ENCODE measurements at regions not wholly inside any gene's neighbourhood (a gene's known extent, or its start where the extent isn't known, plus 50 kb on each side); places are given as distances from the start of the nearest gene placed in this dataset.

DNA sequence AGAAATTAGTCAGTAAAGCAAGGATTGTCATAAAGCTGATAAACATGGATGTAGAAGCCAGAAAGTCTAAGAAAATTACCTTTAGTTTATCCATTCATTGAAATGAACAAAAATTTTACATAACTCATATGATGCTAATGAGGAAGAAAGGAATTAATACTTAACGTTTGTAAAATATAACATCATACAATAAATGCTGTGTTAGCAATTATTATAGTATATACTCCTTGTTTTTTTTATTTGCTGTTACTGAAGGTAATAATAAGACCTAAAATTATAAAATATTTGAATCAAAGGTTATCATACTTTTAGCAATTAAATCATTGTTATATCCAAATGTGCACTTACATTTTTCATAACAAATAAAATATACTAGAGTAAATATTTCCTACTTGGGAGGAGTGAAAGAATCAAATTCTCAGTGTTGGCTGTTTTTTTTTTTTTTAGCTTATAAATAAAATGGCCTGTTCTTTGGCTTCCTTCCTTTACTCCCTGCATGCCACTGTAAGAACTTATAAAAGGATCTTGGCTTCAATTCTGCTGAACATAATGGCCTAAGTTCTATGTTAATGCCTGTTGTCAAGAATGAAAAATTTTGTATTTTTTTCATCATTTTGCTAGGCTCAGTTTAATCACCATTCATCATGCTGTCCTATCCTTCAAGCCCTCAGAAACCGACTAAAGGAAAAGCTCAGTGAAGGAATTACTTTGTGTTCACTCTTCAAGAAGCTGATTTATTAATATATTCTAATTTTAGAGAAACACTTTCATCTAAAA, 167.4 kb upstream of the SLITRK1 start:
- in situ Hi-C loops (cut with MboI; ENCODE audit: low sequenced_read_pairs), result no loop called here

DNA sequence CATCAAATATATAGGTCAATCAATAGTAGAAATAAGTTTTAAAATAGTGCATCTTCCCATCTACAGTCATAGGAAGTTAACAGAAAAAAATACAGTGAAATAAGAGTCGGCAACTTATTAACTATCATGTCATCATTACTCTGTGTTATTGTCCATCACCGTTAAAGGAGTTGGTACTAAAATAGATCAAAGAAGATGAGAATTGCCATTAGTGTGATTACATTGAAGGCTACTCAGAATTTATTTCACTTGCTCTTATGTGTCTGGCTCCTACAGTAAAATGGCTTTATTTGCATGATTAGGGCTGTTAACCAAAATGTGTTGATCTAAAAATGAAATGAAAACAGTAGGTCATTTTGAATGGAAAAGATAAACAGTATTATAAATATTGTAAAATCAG, 162.5 kb upstream of the SLITRK1 start:
- in situ Hi-C loops (cut with MboI; ENCODE audit: low sequenced_read_pairs), result no loop called here

DNA sequence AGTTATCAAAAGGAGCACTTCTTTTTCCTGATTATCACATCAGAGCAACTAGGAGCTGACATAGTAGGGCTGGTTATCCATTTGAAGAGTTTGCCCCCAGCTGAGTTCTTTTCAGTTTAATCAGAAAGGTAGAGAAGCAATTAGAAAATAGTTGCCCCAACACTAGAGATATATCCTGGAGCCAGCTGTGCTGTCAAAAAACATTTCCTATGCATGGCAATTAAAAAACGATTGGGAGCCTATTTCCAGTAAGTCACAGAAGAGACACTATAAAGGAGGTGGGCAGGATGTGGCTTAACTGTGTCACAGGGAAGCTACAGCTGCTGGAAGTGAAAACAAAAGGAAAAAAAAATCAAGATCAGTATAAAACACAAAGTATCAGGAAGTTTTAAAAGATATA, 155.7 kb upstream of the SLITRK1 start:
- in situ Hi-C loops (cut with MboI; ENCODE audit: low sequenced_read_pairs), result no loop called here

DNA sequence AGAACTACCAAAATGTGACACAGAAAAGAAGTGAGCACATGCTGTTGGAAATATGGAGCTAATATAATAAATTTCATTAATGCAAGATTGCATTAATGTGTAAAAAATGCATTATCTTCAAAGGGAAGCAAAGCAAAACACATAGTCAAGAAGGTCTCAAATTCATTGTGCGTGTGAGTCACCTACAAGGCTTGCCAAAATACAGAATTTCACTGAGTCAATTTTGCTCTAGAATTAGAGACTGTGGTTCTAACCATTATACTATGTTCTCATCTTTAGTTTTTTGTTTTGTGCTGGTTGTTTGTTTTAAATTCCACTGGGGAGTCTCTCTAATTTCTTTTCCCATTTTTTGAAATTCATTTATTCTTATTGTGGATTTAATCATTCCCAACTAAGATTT, 149.8 kb upstream of the SLITRK1 start:
- in situ Hi-C loops (cut with MboI; ENCODE audit: low sequenced_read_pairs), result no loop called here

DNA sequence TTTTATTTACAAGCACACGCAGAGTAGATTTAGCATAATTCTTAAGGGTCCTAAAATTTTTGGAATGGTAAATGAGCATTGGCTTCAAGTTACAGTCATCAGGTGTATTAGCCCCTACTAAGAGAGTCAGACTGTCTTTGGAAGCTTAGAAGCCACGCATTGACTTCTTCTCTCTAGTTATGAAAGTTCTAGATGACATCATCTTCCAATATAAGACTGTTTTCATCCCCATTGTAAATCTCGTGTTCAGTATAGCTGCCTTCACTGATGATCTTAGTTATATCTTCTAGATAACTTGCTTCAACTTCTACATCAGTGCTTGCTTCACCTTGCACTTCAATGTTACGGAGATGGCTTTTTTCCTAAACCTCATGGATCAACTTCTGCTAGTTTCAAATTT, 148.8 kb upstream of the SLITRK1 start:
- in situ Hi-C loops (cut with MboI; ENCODE audit: low sequenced_read_pairs), result no loop called here

DNA sequence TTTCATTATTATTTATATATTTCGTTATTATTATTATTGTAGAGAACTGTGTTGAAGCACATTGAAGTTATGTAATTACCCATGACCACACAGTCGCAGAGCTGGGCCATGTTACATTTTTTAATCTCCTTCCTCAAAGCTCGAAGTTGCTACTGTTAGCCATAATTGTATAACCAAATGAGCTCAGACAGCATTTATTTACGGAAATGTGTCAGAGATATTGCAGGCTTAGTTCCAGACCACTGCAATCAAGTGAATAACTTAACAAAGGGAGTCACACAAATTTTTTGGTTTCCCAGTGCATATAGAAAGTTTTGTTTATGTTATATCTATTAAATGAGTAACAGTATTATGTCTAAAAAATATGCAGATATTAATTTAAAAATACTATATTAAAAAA, 147.1 kb upstream of the SLITRK1 start:
- in situ Hi-C loops (cut with MboI; ENCODE audit: low sequenced_read_pairs), result no loop called here

DNA sequence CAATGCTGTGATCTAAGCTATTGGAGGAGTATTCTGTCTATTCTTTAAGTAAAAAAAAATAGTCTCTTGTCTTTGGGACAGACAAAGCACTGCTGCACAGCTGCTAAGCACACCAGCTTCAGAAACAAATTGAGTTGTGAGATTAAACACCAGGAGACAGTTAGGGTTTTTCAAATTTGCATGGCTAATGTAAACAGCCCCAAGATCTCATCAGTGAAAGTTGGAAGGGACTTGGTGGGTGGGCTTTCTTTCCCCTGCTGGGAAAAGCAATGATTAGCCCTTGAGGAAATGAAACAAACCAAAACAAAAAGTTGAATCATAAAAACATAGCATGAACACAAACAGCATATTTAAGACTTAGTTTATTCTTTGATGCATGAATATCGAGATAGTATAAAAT, 143.6 kb upstream of the SLITRK1 start:
- in situ Hi-C loops (cut with MboI; ENCODE audit: low sequenced_read_pairs), result no loop called here

DNA sequence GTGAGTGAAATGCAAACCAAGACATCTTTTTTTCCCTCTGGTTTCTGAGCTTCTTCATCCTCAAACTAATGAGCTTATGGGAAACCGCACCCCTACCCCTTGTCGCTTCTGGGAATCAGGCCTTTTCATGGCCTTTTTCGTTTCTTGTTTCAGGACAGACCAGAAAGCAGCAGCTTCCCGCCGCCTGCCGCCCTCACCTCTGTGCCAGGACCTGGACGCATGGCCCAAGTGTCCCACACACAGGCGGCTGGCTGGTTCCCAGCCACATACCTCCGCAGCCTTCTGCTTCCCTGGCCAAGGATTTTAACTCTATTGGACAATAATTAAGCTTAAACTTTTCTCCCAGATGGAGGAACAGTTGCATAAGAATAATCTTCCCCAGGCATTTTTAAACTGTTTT, 114.1 kb upstream of the SLITRK1 start:
- in situ Hi-C loops (cut with MboI; ENCODE audit: low sequenced_read_pairs), result no loop called here

DNA sequence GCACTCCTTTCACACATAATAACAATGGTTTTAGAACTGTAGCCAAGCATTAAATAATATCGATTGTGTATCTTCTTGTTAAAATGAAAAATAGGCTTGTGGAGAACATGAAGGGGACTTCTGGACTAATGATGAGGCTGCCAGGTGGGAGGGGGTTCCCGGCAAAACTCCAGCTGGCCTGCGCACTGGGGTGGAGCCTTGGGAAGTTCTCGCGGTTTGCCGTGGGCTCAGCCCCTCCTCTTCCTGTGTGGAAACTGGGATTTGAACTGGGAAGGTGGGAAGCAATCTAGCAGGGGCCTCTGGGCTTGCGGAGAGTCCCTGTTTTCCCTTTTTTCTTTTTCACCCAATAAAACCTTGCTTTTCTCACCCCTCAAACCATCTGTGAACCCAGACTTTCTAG, 113.7 kb upstream of the SLITRK1 start:
- in situ Hi-C loops (cut with MboI; ENCODE audit: low sequenced_read_pairs), result no loop called here

DNA sequence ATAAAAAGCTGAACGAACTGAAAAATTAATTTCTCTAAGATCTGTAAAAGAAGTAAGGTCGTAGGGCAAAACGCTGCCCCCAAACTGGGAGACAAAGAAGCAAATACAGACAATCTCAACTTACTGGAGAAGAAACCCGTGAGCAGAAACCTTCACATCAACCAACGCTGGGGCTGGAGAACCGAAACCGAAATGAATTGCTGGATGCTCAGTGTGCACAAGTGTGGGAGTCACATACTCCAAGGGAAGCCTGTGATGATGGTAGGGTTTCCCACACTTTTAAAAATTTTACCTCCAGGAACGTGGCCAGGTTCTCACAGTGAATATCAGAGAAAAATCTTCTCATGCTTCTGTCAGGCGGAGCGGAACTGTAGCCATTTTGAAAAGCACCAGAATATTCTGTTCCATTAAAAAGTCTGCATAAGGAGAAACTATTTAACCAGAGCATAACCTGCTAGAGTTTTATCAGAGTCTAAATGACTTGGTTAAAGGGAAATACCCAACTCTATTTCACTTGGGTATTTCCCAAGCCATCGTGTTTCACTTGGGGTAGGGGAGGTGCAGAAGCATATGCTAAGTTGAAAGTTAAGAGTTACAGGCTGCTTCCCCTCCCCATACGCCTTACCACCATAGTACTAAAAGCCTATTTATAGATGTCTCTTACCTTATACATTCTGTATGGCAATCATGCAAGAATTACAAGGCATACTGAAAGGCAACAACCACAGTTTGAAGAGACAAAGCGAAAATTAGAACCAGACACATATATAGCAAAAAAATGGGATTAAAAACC, 110.5 kb upstream of the SLITRK1 start:
- in situ Hi-C loops (cut with MboI; ENCODE audit: low sequenced_read_pairs), result no loop called here

DNA sequence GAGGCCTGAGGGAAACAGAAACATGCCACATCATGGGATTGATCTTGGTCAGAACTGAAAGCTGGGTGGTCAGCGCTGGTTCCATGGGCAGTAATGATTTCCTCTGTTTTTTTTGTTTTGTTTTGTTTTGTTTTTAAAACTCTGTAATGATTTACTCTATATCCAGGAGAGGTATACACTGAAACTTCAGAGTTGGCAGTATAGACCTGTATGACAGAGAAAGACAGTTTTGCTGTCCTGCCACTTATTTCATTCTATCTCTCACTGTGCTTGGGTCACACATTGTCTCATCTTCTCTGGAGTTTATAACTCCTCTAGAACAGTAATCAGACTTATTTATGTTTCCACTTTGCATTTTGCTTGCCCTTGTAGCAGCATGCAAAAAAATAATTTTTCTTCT, 105.1 kb upstream of the SLITRK1 start:
- in situ Hi-C loops (cut with MboI; ENCODE audit: low sequenced_read_pairs), result no loop called here

DNA sequence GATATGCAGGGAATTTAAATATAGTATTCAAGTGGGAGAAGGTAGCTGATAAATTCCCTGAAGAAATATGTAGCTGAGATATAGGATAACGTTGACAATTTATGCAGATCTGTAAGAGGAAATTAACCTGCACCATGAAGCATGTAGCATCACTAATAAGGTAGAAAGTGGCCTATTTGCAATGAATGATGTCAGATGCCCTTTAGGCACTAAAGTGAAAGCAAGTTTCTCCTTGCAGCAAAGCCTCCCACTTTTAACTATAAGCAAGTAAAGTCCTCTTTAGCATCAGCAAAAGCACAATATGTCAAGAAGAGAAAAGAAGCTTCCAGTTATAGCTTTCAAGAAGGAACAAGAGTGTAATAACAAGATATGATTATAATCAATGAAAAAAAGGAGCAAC, 102.5 kb upstream of the SLITRK1 start:
- in situ Hi-C loops (cut with MboI; ENCODE audit: low sequenced_read_pairs), result no loop called here

DNA sequence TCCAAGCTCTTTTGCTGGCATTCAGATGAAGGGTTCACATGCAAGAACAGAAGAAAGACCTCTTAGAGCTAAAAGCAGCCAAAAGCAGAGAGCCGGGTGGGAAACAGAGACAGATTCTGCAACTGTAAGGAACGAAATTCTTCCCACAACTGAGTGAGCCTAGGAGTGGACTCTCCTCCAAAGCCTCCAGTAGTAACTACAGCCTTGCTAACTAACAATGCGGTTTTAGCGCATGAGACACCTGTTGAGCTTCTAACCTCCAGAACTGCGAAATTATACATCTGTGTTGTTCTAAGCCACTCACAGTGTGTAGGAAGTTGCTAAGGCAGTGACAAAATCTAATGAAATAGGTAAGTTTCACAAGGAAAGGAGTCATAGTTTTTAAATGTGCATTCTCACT, 98.1 kb upstream of the SLITRK1 start:
- in situ Hi-C loops (cut with MboI; ENCODE audit: low sequenced_read_pairs), result no loop called here

DNA sequence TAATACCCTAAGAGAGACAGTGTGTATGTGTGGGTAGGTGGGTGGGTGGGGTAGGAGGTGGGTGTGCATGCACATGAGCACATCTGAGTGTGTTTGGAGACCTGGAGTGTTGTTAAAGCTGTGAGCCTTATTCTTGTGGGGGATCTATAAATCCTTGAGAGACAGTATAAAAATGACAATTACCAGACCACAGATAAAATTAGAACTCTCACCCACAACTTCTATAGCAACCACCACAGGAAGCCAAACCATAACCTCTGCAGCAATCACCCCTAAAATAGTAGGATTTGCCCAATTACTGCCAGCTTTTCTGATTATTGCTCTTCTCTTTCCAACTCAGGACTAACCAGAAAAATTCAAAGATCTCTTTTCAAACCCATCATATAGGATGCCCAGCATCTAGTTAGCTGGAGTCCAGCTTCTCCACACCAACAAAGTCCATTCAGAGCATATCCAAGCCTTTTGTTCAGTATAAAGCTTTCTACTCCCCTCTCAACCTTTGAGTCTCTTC, 93.4 kb upstream of the SLITRK1 start:
- in situ Hi-C loops (cut with MboI; ENCODE audit: low sequenced_read_pairs), result no loop called here

DNA sequence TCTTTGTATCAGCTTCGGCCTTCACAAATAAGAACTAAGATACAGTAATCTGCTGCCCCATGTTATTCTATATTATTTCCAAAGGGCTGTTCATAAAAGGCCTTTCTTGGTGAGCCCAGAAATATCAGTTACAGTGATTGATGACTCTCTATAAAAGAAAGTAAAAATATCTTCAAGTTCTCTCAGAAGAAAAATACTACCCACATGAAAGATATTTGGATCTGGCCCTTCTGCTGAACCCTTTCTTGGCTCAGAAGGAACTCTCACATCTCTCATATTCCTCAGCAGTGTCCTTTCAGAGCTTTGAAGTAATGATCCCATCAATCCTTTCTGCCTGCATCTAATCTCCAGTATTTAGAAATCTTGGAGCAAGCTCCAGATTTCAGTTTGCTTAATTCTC, 76.3 kb upstream of the SLITRK1 start:
- in situ Hi-C loops (cut with MboI; ENCODE audit: low sequenced_read_pairs), result no loop called here

DNA sequence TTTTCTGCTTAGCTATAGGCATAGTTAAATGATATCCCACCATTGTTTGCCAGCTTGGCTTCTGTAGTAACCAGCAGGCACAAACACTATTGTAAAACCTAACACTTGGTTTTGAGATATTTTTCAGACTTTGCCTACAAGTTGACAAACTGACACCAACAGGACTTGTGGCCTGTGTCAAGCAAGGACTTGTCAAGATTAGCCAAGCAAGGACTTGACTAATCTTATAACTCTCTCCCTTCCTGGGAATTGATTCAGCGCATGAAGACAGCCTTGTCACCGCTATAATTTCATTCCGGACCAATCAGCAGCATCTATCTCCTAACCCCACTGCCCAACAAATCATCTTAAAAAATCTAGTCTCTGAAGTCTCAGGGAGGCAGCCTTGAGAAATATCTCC, 72.7 kb upstream of the SLITRK1 start:
- in situ Hi-C loops (cut with MboI; ENCODE audit: low sequenced_read_pairs), result no loop called here

DNA sequence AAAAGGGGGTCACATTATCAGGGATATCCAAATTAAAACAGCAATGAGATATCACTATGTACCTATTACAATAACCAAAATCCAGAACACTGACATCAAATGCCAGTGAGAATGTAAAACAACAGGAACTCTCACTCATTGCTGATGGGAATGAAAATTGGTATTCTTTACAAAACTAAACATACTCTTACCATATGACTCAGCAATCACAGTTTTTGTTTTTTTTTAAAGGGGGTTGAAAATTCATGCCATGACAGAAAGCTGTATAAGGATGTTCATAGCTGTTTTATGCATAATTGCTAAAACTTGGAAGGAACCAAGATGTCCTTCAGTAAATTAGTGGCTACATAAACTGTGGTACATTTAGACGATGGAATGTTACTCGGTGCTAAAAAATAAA, 71.6 kb upstream of the SLITRK1 start:
- in situ Hi-C loops (cut with MboI; ENCODE audit: low sequenced_read_pairs), result no loop called here

DNA sequence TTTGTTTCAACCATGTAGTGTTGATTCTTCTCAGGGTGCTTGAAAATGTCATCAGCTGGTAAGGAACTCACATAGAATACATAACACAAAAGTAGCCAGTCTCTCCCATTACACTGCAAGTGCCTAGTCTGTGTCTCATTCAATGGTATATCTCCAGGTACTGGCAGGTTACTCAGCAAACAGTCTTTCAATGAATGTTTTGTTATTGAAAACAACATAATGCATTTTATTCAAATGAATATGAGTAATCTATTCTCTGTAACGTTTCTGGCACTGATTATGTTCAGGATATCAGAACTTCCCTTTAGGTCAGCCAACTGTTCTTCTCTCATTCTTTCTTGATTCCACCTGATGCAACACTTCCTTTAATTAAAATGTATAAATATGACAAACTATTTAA, 68.0 kb upstream of the SLITRK1 start:
- in situ Hi-C loops (cut with MboI; ENCODE audit: low sequenced_read_pairs), result no loop called here

DNA sequence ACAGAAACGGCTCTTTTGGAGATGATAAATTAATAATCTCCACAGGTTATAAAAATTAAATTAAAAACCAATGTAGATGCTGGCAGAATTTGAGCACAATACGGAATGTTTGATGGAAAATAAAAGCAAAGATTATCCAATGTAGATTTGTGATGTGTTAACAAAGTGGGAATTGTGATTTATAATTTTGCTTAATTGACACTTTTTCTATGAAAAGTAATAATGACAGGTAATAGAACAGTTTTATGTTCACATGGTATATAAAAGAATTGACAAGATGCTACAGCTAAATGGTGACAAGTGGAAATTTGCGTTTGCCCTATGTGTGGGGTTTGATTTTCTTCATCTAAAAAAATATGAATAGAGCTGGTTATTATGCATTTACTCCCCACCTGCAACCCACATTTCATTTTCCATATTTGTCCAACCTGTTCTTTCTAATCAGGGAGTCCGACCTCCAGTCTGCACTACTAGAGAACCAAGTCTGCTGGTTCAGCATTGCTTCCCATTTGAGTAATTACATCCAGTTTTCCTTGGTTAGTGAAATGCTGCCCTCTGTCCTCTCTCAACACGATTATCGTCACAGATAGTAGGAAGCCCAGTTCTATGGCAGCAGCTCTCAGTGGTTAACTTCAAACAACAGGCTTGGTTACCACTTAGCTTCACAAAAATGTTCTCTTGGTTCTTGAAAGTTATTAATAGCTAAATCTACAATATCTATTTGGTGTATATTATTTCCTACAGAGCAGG, 61.4 kb upstream of the SLITRK1 start:
- in situ Hi-C loops (cut with MboI; ENCODE audit: low sequenced_read_pairs), result no loop called here

DNA sequence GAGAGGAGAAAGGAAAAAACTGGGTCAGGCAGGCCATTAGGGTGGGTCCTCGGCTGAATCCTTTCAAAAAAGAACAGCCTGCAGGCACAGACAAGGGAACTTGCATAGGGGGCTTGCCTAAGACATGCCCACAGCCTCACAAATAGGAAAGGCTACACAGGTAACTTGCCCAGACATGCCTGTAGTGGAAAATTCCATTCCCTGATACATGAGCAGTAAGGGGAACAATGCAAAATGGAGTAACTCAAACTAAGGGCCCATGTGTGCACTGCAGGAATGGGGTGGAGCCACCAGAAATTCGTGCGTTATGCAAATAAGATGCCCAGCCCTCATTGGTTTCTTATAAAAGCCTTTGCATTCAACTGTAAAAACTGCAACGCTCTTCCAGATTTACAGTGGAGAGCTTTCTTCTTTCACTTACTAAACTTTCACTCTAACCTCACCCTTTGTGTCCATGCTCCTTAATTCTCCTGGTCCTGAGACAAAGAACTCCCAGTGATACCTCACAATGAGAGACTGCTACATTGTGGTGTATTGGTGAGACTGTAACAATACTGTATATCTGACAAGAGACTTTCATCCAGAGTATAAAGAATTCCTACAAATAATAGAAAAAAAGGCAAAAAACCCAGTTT, 59.5 kb upstream of the SLITRK1 start:
- in situ Hi-C loops (cut with MboI; ENCODE audit: low sequenced_read_pairs), result no loop called here

DNA sequence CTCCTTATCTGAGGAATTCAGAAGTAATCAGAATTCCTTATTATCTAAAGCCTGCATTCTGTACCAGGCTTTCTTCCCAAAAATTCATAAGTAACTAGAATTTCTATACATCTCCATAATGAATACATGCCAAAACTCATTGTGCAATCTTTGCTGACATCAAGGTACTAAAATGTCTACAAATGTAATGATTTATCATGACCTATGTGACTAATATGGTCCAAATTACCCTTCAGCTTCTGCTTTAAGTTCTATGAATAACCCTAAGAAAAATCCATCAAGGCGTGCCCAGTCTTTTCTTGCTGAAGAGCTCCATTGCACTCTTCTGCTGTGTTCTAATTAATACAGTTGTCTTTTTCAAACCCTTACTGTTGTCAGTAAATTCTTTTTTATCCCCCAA, 58.5 kb upstream of the SLITRK1 start:
- in situ Hi-C loops (cut with MboI; ENCODE audit: low sequenced_read_pairs), result no loop called here
